ENCODE measurements at regions not wholly inside any gene's neighbourhood (a gene's known extent, or its start where the extent isn't known, plus 50 kb on each side); places are given as distances from the start of the nearest gene placed in this dataset.

- intact Hi-C loops (cut with DNase I), result no loop called here
- Histone ChIP-seq H3K4me3 (no peak overlapping the region), H3K36me3 (replicated peaks in 1 of 2; ENCODE audit: insufficient read depth in 1 of 2, low read depth in 2 of 2) (no peaks in the 10 kb centered on the region), H3K27me3 (no peaks in the 10 kb centered on the region), H3K4me1 (no peaks in the 10 kb centered on the region), H3K27ac (no peak overlapping the region), H3K9me3 (no peaks in the 10 kb centered on the region)
- TF ChIP-seq, protein P1, sequence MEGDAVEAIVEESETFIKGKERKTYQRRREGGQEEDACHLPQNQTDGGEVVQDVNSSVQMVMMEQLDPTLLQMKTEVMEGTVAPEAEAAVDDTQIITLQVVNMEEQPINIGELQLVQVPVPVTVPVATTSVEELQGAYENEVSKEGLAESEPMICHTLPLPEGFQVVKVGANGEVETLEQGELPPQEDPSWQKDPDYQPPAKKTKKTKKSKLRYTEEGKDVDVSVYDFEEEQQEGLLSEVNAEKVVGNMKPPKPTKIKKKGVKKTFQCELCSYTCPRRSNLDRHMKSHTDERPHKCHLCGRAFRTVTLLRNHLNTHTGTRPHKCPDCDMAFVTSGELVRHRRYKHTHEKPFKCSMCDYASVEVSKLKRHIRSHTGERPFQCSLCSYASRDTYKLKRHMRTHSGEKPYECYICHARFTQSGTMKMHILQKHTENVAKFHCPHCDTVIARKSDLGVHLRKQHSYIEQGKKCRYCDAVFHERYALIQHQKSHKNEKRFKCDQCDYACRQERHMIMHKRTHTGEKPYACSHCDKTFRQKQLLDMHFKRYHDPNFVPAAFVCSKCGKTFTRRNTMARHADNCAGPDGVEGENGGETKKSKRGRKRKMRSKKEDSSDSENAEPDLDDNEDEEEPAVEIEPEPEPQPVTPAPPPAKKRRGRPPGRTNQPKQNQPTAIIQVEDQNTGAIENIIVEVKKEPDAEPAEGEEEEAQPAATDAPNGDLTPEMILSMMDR (IDR thresholded peaks at IDR 0.05), result no peak
- TF ChIP-seq POLR2A (IDR thresholded peaks at IDR 0.05), result no peak
- no peak for DNase-seq
- no peak for ATAC-seq
- 75 to 81% methylated on average over 2 of the region's 2 CpGs for WGBS, 2 donors
Observed at GRCh38 chr3:25281732-25282126, 146.3 kb upstream of the RARB start.

- ATAC-seq (no peak), DNase-seq (no peak)
- intact Hi-C loops (cut with DNase I), result no loop called here
- Histone ChIP-seq H3K27me3 (no peaks in the 10 kb centered on the region), H3K27ac (no peak overlapping the region), H3K4me3 (no peak overlapping the region), H3K36me3 (replicated peaks in 1 of 2; ENCODE audit: insufficient read depth in 1 of 2, low read depth in 2 of 2) (no peaks in the 10 kb centered on the region), H3K9me3 (no peaks in the 10 kb centered on the region), H3K4me1 (no peaks in the 10 kb centered on the region)
- WGBS, 2 donors, result 81 to 83% methylated on average over 3 of the region's 3 CpGs
- TF ChIP-seq, protein P1 (IDR thresholded peaks at IDR 0.05), result no peak
- no peak for TF ChIP-seq POLR2A (IDR thresholded peaks at IDR 0.05)
Observed at GRCh38 chr3:25283613-25284012, 144.4 kb upstream of the RARB start.

DNA sequence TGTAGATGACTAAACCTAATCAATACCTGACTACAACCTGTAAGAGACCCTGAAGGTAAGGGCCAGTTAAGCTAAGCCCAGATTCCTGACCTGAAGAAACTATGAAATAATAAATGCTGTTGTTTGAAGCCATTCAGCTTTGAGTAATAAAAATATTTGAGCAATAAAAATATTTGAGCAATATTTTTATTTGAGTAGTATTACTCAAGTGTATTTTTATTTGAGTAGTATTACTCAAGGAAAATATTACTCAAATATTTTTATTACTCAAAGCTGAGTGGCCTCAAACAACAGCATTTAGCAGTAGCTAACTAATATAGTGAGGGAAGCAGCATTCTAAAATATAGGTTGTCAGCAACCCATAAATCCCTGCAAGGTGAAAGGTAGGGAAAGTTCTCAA is 143.8 kb upstream of the RARB start:
- no peak overlapping the region for H3K4me3 ChIP-seq
- no peaks in the 10 kb centered on the region for H3K9me3 ChIP-seq
- TF ChIP-seq, protein P1 (IDR thresholded peaks at IDR 0.05), result no peak
- TF ChIP-seq POLR2A (IDR thresholded peaks at IDR 0.05), result no peak
- no peaks in the 10 kb centered on the region for H3K27me3 ChIP-seq
- DNase-seq (no peak), ATAC-seq (no peak)
- intact Hi-C loops (cut with DNase I), result no loop called here
- no peak overlapping the region for H3K27ac ChIP-seq
- no peaks in the 10 kb centered on the region for H3K36me3 ChIP-seq (replicated peaks in 1 of 2; ENCODE audit: insufficient read depth in 1 of 2, low read depth in 2 of 2)
- H3K4me1 ChIP-seq, result no peaks in the 10 kb centered on the region

- intact Hi-C loops (cut with DNase I), result no loop called here
- Histone ChIP-seq H3K27me3 (no peaks in the 10 kb centered on the region), H3K4me1 (no peaks in the 10 kb centered on the region), H3K4me3 (no peak overlapping the region), H3K36me3 (replicated peaks in 1 of 2; ENCODE audit: insufficient read depth in 1 of 2, low read depth in 2 of 2) (no peaks in the 10 kb centered on the region), H3K9me3 (no peaks in the 10 kb centered on the region), H3K27ac (no peak overlapping the region)
- TF ChIP-seq, protein P1 (IDR thresholded peaks at IDR 0.05), result no peak
- no peak for TF ChIP-seq POLR2A (IDR thresholded peaks at IDR 0.05)
- WGBS, 2 donors, result 80 to 86% methylated on average over 1 of the region's 1 CpG
- ATAC-seq (no peak), DNase-seq (no peak)
Observed at GRCh38 chr3:25287291-25287884, 140.7 kb upstream of the RARB start.

DNA sequence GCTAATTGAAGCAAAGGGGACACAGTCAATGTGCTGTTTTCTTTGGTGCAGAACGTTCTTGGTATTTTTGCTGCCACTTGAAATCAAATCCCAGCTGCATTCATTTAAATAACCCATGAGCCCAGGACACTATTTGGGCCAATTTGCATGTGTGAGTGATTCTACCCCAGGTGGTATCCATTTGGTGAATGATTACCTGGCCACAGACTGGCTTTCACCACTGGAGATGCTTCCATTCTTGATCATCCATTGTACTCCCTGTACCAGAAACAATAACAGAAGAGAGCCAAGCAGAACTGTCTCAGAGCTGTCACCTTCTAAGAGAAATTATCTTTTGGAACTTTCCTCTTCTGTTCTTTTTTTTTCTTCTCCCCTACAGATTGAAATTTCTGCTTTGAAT is 139.7 kb upstream of the RARB start:
- DNase-seq (no peak), ATAC-seq (no peak)
- Histone ChIP-seq H3K4me1 (no peaks in the 10 kb centered on the region), H3K9me3 (no peaks in the 10 kb centered on the region), H3K36me3 (replicated peaks in 1 of 2; ENCODE audit: insufficient read depth in 1 of 2, low read depth in 2 of 2) (no peaks in the 10 kb centered on the region), H3K27ac (no peak overlapping the region), H3K27me3 (no peaks in the 10 kb centered on the region), H3K4me3 (no peak overlapping the region)
- intact Hi-C loops (cut with DNase I), result no loop called here
- 29 to 32% methylated on average over 1 of the region's 1 CpG for WGBS, 2 donors
- TF ChIP-seq, protein P1 (IDR thresholded peaks at IDR 0.05), result no peak
- no peak for TF ChIP-seq POLR2A (IDR thresholded peaks at IDR 0.05)
